AML-193 (cell line): ENCODE measurements at regions not wholly inside any gene's neighbourhood (a gene's known extent, or its start where the extent isn't known, plus 50 kb on each side); places are given as distances from the start of the nearest gene placed in this dataset.
"Not testable (repeated sequence)": the region's sequence is repeated elsewhere in the genome, so short reads cannot be mapped to it uniquely, and the experiment has no call there.

Experiments
- DNase-seq, 2 experiments: peaks; one replicate each; lab custom pipeline; 2025; lab: John Stamatoyannopoulos, UW

DNA sequence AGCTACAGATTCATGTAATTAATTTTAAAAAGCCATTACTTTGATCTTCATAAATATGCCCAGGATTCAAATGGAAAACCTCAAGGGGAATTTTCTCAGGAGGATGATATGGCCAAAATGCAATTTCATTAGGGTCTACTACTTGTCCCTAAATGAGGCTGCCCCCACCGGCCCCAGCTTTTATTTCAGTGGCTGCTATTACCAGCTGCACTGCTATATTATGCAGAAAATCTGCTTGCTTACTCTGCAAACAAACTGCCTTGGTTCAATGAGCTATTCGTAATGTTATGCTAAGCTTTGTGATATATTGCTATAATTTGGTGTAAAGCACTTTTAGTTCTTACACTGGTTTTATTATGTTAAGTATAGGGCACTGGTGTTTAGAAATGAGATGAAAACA lies 137.3 kb upstream of the TMTC4 start:
- no peak for DNase-seq

DNA sequence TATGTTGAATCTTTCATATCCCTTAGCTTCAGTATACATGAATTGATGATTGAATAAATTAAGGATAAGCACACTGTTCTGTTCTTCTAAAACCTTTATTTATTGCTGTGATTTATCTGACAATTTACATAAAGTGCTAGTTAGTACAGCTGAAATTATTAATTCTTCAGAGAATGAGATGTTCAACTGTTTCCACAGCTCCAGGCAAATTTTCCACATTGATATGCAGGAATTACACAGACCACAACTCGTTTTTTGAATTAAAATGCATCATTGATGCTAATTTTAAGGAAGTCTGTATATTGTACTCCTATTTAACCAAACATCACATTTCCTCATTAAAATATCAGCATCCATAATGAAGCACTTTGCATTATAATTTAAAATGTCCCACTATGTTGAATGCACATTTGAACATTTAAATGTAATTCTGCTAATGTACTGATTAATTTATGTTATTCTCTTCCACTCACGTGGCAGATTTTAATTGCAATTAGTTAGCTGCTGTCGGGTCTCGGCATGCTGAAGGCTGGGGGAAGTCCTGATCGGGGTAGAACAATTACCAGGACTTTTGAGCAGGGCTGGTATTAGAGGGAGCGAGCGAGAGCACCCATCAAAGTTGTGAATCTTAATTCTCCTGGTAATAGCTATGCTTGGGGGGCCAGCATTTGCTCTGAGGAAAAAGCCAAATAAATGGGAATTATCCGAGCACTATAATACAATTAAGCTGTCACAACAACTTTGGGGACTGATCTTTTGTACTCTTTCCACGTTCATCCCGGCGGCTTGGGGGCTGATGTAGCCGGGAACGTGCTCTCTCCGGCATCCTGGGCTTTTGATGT lies 136.7 kb upstream of the TMTC4 start:
- no peak for DNase-seq

DNA sequence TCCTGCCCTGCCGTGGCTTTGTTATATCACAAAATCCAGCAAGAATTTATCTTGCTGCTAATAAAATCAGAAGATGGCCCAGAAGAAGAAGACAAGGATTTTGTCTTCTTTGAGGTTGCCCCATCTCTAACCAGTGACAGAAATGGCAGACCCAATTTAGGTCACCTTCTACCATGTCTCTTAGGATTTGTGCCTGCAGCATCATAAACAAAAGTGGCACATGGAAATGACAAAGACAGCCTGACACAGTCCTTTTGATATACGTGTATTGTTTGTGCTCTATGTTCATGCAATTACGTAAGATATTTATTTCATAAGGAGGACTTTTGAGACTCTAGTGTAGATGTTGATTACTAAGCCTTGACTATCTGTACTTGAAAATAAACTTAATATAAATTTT lies 135.9 kb upstream of the TMTC4 start:
- DNase-seq = no peak

DNA sequence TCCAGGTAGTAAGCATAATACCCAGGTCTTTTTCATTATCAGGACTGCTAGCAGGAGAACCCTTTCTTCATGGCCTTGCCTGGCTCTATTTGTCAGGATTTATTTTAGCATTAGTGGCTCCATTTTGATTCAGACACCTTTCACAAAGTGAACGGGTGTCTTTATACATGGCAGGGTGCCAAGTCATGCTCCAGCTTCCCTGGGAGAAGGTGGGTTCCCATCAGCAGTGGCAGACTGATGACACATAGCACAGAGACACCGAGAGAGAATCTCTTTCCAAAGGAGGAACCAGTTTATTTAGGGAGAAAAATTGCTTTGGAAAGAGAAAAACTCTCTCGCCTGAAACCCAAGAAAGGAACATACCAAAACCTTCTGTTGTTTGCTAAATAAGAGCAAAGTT lies 135.3 kb upstream of the TMTC4 start:
- DNase-seq = no peak

DNA sequence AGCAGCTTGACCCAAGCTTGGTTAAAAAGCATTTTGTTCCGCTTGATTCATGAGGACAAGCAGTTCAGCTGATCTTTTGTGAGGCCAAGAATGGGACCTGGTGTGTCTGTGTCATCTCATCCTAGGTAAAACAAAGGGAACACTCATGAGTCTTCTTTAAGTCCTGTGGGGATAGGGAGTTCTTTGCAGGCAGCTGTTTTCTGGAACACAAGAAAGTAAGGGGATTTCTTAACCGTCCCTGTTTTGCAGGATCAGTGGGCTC lies 134.5 kb upstream of the TMTC4 start:
- DNase-seq = no peak

DNA sequence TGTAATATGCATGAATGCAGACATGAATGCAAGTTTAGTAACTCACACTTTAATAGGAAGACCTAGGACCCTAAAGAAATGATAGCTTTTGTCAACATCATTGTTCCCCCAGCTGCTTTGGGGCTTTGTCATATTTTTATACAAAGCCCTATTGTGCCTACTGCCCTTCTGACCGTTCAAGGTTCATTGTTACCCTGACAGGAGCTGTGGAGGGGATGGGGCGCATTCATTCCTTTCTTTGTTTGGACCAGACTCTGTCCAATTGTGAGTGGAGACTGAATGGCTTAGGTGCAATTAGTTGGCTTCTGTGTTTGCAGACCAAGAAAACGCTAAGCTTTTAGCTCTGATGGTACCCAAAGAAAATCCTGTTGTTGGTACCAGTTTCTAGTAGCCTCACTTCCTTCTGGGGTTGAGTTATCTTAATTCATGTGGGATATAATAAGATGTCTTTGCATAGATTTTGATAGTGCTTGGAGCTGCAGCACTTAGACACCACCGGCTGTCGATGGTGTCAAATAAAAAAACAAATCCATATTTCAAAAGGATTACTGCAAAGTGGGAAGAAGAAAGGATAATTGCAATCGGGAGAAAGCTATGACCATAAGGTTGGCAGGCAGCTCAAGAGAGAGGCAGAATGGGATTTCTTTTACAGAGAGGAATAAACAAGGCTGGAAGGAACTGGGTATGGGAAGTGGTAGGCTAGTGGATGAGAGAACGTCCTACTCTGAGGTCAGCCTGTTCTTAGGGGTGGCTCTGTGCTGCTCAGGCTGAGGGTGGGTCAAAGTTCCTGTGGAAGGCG lies 133.9 kb upstream of the TMTC4 start:
- no peak for DNase-seq

DNA sequence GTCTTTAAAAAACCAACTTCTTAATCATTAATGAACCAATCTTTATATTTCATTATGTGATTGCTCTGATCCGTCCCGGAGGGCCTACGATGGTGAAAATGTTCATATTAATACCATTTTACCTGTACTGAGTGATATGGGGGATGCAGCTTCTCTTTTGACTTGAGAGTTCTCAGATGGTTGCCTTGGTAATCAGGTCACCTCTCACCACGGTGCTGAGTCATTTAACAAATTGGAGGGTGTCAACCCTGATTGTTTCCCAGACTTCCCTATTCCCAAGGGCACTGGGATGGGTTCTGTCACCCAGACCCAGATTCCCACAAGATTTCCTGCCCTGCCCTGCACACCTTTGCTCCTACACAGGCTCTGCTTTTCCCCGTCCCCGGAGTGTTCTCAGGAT lies 128.5 kb upstream of the TMTC4 start:
- DNase-seq = no peak

DNA sequence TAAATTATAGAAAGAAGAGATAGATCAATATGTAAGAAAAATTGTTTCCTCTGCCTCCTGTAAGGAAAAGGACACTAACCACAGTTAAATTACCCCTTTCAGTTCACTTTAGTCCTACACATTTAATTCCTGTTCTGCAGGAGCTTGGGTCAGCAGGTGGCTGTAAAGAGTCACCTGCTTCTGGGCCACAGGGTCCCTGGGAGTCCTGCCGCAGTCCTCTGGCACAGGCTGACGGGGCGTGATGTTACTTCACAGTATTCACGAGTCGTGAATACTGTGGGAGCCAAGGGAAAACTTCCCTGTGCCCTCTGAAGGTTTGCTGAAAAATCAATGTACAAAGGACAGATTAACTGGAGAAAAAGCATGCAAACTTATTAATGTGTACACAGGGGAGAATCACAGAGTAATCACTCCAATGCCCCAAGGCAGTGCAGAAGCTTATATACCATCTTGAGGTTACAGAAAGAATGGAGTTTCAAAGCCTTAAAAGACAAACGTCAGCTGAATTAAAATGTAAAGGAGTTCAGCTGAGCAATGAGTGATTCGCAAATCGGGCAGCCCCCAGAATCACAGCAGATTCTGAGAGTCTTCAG lies 125.8 kb upstream of the TMTC4 start:
- no peak for DNase-seq

DNA sequence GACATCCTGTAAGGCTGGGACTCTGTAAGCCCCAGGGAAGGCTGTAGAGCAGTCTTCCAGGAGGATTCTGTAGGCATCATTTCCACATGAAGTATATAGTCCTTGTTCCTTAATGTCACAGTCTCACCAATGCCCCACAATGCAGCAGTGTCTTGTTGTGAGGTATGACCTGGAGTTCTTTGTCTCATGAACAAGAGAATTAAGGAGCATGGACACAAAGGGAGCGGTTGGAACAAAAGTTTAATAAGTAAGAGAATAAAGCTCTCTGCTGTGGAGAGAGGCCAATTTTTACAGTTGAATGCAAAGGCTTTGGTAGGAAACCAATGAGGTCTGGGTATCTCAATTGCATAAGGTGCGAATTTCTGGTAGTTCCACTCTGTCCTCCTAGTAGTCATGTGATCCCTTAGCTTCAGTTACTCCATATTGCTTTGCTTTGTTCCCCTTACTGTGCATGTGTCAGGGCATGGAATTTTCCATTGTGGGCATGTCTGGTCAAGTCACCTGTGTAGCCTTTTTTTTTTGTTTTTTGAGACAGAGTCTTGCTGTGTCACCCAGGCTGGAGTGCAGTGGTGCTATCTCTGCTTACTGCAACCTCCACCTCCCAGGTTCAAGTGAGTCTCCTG lies 124.3 kb upstream of the TMTC4 start:
- DNase-seq = no peak

DNA sequence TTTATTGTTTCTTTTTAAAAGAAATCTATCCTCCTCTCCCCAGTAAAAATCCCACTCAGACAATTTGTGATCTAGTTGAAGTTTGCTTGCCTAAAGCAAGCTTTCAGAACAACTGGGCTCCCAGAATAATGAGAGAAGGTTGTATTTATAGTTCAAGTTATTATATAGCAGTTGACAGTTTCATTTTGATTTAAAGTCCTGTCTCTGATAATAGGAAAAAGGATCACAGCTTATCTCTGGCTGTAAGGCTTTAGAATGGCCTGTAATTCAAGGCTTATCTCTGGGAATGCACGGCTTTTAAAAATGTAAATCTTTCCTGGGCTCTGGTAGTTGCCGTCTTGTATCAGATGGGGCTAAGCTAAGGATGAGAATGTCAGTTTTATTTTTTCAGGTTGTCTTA lies 123.3 kb upstream of the TMTC4 start:
- DNase-seq = no peak

DNA sequence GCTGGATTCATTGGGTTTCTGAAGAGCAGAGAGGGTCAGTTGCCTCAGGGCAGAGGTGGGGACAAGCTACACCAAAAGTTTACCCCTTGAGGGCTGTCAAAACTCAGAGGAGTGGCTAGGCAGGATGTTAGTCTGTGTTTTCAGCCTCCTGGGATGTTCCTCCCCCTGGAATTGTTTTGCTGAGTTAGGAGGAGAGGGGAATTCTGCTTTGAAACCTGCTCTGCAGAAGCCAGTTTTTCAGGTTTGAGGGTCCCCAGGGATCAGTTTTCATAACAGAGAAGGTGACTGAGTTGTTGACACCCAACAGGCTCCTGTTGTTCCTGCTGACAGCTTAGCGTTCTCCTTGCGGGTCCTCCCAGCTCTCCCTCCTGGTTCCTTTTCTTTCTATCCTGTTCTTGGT lies 121.9 kb upstream of the TMTC4 start:
- no peak for DNase-seq

DNA sequence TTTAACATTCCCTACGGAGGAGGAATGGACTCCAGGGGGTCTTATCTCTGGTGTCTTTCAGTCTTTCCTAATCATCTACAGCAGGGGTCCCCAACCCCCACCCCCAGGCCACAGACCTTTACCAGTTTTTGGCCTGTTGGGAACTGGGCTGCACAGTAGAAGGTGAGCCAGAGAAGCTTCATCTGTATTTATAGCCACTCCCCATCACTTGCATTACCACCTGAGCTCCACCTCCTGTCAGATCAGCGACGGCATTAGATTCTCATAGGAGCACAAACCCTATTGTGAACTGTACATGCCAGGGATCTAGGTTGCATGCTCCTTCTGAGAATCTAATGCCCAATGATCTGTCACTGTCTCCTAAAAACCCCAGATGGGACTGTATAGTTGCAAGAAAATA lies 120.0 kb upstream of the TMTC4 start:
- no peak for DNase-seq

DNA sequence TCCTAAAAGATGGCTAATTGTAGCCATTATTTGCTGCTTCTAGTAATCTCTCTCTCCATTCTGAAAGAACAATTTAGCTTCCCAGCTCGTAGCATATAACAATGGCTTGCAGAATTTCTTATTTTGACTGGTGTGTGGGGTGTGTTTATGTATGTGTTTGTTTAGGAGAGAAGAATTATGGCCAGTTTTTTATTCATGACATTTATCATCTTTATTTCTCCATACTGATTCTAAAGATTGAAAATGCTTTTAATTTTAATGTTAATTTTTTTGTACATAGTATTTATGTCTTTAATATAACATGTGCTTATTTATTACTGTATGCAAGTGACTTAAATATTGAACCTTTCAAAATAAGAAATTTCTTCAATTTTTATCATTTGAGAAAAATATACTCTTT lies 115.8 kb upstream of the TMTC4 start:
- no peak for DNase-seq

DNA sequence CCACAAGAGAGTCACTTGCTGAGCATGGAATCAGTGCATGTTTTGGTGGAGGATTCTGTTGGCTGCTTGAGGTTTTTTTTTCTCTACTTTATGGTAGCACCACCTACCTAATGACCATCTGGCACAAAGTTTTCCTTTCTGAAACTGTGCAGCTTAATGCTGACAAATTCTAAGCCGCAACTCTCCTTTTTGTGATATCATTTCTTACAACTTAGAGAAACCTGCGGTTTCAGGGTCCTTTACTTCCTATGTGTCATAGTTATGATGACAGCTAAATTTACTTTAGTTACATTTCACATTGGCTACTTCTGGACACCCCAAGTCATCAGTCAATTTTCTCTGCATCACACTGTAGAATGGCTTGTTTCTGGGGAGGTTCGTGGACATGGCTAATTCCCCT lies 115.4 kb upstream of the TMTC4 start:
- no peak for DNase-seq

DNA sequence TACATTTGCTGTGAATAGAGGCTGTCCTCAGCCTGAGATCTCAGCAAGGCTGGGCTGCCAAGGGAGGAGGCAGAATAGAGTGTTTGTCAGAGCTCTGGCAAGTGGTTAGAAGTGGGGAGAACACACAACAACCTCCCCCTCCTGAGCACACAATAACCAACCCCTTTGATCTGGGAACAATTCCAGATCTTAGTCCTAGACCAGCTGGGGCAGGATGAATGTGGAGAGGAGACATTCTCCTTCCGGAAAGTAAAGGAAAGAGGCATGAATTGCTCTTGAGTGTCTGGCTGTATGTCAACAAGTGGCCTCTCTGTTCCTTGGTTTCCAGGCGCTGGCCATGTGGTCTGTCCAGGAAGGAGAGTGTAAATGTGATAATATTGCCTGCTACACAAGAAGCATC lies 114.9 kb upstream of the TMTC4 start:
- no peak for DNase-seq

DNA sequence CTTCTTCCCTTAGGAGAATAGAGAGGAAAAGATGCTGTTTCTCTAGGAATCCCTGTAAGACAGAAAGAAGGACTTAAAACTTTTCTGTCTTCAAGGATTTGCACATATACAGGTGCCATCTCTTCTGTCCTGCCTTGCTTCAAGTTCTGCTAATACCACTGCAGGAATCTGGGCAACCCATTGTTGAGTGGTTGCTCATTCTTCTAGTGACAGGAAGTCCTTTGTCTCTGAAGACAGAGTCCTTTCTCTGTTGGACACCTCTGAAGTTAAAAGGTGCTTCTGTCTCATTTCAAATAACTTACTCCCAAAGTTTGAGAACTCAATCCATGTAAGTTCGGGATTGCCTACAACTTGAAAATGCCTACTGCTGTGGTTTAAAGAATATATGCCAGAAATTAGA lies 114.4 kb upstream of the TMTC4 start:
- no peak for DNase-seq

DNA sequence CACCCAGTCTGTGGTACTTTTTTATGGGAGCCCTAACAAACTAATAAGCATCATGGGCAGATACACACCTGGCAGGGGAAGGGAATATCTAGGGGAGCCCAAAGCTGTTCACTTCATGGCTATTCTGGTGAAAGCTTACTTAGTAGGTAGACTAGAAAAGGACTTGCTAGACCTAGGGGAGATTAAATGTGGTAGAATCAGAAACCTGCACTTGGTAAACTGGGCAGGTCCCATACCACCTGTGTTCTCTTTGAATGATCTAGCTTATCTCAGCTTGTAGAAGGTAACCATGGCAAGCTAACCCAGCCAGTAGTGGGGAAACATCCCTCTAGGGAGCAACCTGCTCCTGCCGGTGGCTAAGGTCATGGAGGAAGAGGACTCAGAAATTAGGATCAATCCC lies 113.9 kb upstream of the TMTC4 start:
- no peak for DNase-seq

DNA sequence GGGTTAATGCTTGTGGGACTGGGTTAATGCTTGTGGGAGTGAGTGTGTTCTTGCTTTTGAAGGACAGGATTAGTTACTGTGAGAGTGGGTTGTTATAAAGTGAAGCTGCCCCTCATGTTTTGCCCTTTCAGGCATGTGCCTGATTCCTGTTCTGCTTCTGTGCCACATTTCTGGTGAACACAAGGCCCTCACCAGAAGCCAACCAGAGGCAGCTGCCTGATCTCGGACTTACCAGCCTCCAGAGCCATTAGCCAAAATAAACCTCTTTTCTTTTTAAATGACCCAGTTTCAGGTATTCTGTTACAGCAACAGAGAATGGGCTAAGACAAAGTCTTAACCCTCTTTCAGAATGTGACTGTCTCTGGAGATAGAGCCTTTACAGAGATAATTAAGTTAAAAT lies 113.3 kb upstream of the TMTC4 start:
- DNase-seq = no peak

DNA sequence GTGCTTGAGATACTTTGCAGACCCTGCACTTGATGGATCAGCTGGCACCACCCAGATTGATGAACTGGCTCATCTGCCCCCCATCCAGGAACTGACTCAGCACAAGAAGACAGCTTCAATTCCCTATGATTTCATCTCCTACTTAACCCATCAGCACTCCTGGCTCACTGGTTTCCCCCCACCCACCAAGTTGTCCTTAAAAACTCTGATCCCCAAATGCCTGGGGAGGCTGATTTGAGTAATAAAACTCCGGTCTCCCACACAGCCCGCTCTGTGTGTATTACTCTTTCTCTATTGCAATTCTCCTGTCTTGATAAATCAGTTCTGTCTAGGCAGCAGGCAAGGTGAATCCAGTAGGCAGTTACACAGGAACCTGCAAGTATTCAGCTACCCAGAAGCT lies 102.1 kb upstream of the TMTC4 start:
- DNase-seq = not testable (repeated sequence)

DNA sequence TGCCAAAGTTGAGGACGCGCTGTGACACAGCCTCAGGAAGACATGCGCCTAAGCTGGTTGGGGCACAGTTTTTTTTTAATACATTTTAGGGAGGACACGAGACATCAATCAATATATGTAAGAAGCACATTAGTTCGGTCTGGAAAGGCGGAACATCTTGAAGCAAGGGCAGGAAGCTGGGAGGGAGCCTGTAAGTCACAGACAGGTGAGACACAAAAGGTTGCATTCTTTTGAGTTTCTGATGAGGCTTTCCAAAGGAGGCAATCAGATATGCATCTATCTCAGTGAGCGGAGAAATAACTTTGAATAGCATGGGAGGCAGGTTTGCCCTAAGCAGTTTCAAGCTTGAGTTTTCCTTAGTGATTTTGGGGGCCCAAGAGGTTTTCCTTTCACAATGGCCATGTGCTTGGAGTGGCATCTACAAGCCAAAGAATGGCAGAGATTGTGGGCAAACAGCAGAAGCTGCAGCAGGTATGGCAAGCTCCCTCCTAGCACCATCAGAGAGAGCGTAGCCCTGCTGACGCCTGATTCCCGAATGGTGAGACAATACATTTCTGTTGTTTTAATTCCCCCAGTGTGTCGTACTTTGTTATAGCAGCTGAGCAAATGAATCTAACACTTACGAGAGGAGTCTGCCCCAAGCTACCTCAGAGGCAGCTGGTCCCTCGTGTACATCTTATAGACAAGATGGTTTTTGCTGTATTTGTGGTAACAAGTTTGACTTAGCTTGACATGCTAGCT lies 99.5 kb upstream of the TMTC4 start:
- DNase-seq = no peak

DNA sequence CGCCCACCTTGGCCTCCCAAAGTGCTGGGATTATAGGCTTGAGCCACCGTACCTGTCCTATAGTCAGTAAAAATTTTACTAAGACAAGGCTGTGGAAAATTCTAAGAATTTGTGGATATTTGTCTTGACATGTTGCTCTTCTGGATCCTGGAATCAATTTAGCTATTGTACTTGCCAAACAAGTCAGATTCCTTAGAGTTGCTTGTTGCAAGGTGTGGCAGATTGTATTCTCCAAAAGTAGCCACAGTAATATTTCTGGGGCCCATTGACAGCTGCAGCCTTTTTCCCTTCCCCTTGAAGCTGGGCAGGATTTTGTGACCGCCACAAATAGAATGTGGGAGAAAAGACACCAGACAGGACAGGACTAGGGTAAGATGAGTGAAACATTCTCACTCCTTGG lies 98.8 kb upstream of the TMTC4 start:
- DNase-seq = no peak

DNA sequence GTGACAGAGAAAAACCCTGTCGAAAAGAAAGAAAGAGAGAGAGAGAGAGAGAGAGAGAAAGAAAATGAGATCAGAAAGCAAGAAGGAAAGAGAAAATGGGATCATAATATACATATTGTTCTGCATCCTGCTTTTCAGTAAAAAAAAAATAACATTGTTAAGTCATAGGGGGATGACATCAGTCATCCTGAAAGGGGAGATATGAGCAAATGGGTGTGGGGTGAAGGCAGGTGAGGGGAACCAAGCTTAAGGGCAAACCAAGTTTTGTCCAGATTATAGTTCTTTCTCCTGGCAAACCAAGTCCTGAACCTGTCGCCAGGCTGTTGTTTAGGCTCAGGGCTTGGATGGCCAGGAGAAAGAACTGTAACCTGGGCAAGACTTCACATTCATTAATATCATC lies 92.6 kb upstream of the TMTC4 start:
- DNase-seq = no peak
